ENCODE measurements at regions not wholly inside any gene's neighbourhood (a gene's known extent, or its start where the extent isn't known, plus 50 kb on each side); places are given as distances from the start of the nearest gene placed in this dataset.

DNA sequence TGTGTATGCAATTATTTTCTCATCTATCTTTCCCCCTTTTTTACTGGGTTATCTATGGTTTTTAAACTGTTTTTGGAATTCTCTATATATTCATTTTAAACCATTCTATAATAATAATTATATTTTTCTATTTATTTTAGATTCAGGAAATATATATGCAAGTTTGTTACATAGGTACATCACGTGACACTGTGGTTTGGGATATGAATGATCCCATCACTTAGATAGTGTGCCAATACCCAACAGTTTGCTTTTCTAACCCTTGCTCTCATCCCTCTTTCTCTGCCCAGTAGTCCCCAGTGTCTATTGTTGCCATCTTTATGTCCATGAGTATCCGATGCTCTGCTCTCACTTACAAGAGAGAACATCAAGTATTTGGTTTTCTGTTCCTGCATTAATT lies 65.8 kb upstream of the SPHKAP start:
- no peak for DNase-seq (ENCODE audit: low spot score)

DNA sequence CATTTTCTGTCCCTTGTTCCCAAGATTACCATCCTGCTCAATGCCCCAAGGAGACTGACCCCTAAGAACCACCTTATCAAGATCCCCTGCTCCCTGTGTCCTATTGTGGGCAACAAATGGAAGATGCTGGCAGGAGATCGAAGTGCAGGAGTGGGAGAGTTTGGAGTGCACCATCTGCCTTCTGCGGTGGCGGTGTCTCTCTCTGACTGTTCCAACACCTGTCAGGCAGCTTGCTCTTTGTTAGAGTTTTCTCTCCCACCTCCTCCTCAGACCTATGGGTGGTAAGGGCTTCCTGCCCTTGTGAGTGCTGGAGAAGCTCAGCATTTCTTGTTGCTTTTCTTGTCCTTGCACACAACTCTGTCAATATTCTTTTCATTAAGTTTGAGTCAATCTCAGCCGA lies 64.1 kb upstream of the SPHKAP start:
- no peak for DNase-seq (ENCODE audit: low spot score)

- DNase-seq (ENCODE audit: low spot score), result no peak
These were observed 61.1 kb upstream of the SPHKAP start for GRCh38 chr2:228242591-228242990.

GRCh38 chr2:228239907-228240561 lies 58.5 kb upstream of the SPHKAP start:
- no peak for DNase-seq (ENCODE audit: low spot score)

DNA sequence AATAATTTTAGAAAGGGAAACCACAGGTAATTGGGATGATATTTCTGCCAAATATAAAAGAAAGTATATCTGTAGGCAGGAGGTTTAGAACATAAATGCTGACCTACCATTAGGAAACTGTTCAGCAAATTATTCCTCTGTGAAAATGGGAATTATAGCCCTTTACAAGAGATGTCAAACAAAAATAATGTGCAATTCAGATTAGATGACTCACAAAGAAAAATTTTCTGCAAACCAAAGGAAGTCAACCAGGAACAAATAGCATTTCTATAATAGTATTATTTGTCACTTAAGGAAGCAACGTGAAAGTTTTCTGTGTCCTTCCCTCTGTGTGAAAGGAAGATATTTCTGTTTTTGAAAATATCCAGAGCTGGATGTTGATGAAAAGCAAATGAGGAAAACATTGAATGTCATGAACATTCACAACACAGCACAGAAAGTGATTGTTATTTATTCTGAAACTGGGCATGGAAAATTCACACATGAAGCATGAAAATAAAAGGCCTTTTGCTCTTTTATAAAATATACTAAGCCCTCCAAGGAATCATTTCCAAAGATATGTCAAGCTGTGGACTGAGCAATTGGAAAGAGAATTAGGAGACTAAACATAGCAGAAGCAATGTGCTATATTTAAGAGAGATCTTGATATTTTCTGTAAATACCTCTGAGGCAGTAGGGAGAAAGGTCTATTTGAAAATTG lies 57.9 kb upstream of the SPHKAP start:
- no peak for DNase-seq (ENCODE audit: low spot score)
